Thyroid gland (tissue), 4 donors: ENCODE measurements at regions not wholly inside any gene's neighbourhood (a gene's known extent, or its start where the extent isn't known, plus 50 kb on each side); places are given as distances from the start of the nearest gene placed in this dataset.

Experiments used
- CTCF ChIP-seq, 6 experiments: fragments of 200-600 bp in 3 of 6; fragments of 450-650 bp in 3 of 6; sonication (generic) in 3 of 6; IDR thresholded peaks; one replicate each; pipeline ENCODE4 v1.5.1; 2016 to 2019; ENCODE audit warnings: antibody characterized with exemption in 6 of 6, mild to moderate bottlenecking in 2 of 6, inconsistent platforms in 1 of 6, moderate library complexity in 1 of 6
- POLR2A ChIP-seq, 2 donors: fragments of 450-650 bp; IDR thresholded peaks; one replicate each; pipeline ENCODE4 v1.6.1; 2017; ENCODE audit warnings: antibody characterized with exemption in 2 of 2, mild to moderate bottlenecking in 2 of 2, moderate library complexity in 1 of 2

GRCh38 chr7:113030489-113030888 lies 56.1 kb downstream of the GPR85 start:
- TF ChIP-seq CTCF (IDR thresholded peaks at IDR 0.05) (no peak), POLR2A (IDR thresholded peaks at IDR 0.05) (no peak)
